H9 (cell line): ENCODE measurements at regions not wholly inside any gene's neighbourhood (a gene's known extent, or its start where the extent isn't known, plus 50 kb on each side); places are given as distances from the start of the nearest gene placed in this dataset.

Experiments used
- DNase-seq: peaks from one replicate; pipeline ENCODE4 v3.0.0-alpha.2; 2017
- H2AFZ ChIP-seq: one replicate; pipeline ENCODE4 v1.6.1; 2013; ENCODE audit warnings: mild to moderate bottlenecking, low read length, control low read depth, moderate library complexity
- H2AK5ac ChIP-seq: 2 replicates; pipeline ENCODE4 v1.6.1; 2013; ENCODE audit warnings: low read length, control low read depth, mixed read lengths; ENCODE audit not compliant: insufficient read length
- H2BK120ac ChIP-seq: one replicate; pipeline ENCODE4 v1.6.1; 2013; ENCODE audit warnings: low read depth, mild to moderate bottlenecking, low read length, control low read depth, inconsistent platforms; ENCODE audit not compliant: poor library complexity, severe bottlenecking
- H2BK12ac ChIP-seq: 2 replicates; pipeline ENCODE4 v1.6.1; 2013; ENCODE audit warnings: low read length, control low read depth, mixed read lengths, low read depth; ENCODE audit not compliant: insufficient read length
- H2BK15ac ChIP-seq: 2 replicates; pipeline ENCODE4 v1.6.1; 2013; ENCODE audit warnings: low read depth, low read length, control low read depth
- H2BK20ac ChIP-seq: one replicate; pipeline ENCODE4 v1.6.1; 2013; ENCODE audit warnings: low read depth, mild to moderate bottlenecking, low read length, control low read depth, inconsistent platforms; ENCODE audit not compliant: poor library complexity, severe bottlenecking
- H2BK5ac ChIP-seq: 2 replicates; pipeline ENCODE4 v1.6.1; 2013; ENCODE audit warnings: low read length, control low read depth, mixed read lengths; ENCODE audit not compliant: insufficient read length
- H3K14ac ChIP-seq: 2 replicates; pipeline ENCODE4 v1.6.1; 2013; ENCODE audit warnings: low read length, control low read depth; ENCODE audit not compliant: insufficient read depth
- H3K18ac ChIP-seq: 2 replicates; pipeline ENCODE4 v1.6.1; 2013; ENCODE audit warnings: low read depth, mild to moderate bottlenecking, mixed read lengths, low read length, control low read depth; ENCODE audit not compliant: insufficient read length
- H3K23ac ChIP-seq: 2 replicates; pipeline ENCODE4 v1.6.1; 2013; ENCODE audit warnings: low read length, control low read depth, mixed read lengths, low read depth; ENCODE audit not compliant: insufficient read length
- H3K23me2 ChIP-seq: 2 replicates; pipeline ENCODE4 v1.6.1; 2013; ENCODE audit warnings: low read depth, mild to moderate bottlenecking, mixed read lengths, low read length, control low read depth; ENCODE audit not compliant: insufficient read length, poor library complexity, severe bottlenecking
- H3K27ac ChIP-seq: 2 replicates; pipeline ENCODE4 v1.5.1; 2013; ENCODE audit warnings: low read length, control low read depth, mixed read lengths, low read depth; ENCODE audit not compliant: insufficient read length
- H3K27me3 ChIP-seq: 2 replicates; pipeline ENCODE4 v1.6.1; 2013; ENCODE audit warnings: low read length, control low read depth, inconsistent platforms; ENCODE audit not compliant: insufficient read depth
- H3K4ac ChIP-seq: 2 replicates; pipeline ENCODE4 v1.6.1; 2013; ENCODE audit warnings: low read depth, mild to moderate bottlenecking, control low read depth, inconsistent platforms, low read length, moderate library complexity
- H3K4me1 ChIP-seq: 2 replicates; pipeline ENCODE4 v1.6.1; 2013; ENCODE audit warnings: low read length, control low read depth, inconsistent platforms; ENCODE audit not compliant: insufficient read depth
- H3K4me2 ChIP-seq: 2 replicates; pipeline ENCODE4 v1.6.1; 2013; ENCODE audit warnings: low read length, control low read depth, mixed read lengths; ENCODE audit not compliant: insufficient read length, insufficient read depth
- H3K56ac ChIP-seq: 2 replicates; pipeline ENCODE4 v1.6.1; 2013; ENCODE audit warnings: low read depth, mild to moderate bottlenecking, mixed read lengths, low read length, control low read depth; ENCODE audit not compliant: insufficient read length
- H3K79me1 ChIP-seq: 2 replicates; pipeline ENCODE4 v1.6.1; 2013; ENCODE audit warnings: low read depth, mild to moderate bottlenecking, moderate library complexity, low read length, control low read depth, inconsistent platforms; ENCODE audit not compliant: insufficient read depth, poor library complexity, severe bottlenecking
- H3K79me2 ChIP-seq: 2 replicates; pipeline ENCODE4 v1.6.1; 2013; ENCODE audit warnings: low read length, control low read depth, inconsistent platforms; ENCODE audit not compliant: insufficient read depth
- H3K9ac ChIP-seq: 2 replicates; pipeline ENCODE4 v1.6.1; 2013; ENCODE audit warnings: low read length, control low read depth, mixed read lengths; ENCODE audit not compliant: insufficient read length; ENCODE audit errors: extremely low read depth
- H3K9me3 ChIP-seq: one replicate; pipeline ENCODE4 v1.6.1; 2013; ENCODE audit warnings: low read depth, low read length, inconsistent platforms; ENCODE audit not compliant: control insufficient read depth
- H3T11ph ChIP-seq: one replicate; pipeline ENCODE4 v1.6.1; 2013; ENCODE audit warnings: mild to moderate bottlenecking, low read length, control low read depth, inconsistent platforms
- H4K20me1 ChIP-seq: one replicate; pipeline ENCODE4 v1.6.1; 2013; ENCODE audit not compliant: control insufficient read depth, insufficient read length, insufficient read depth
- H4K5ac ChIP-seq: 2 replicates; pipeline ENCODE4 v1.6.1; 2013; ENCODE audit warnings: low read depth, mild to moderate bottlenecking, mixed read lengths, low read length, control low read depth; ENCODE audit not compliant: insufficient read length
- H4K8ac ChIP-seq: replicated peaks from 2 replicates; pipeline ENCODE4 v1.6.1; 2013; ENCODE audit warnings: low read length, control low read depth, mixed read lengths, low read depth; ENCODE audit not compliant: insufficient read length
- H4K91ac ChIP-seq: 2 replicates; pipeline ENCODE4 v1.6.1; 2013; ENCODE audit warnings: low read depth, mild to moderate bottlenecking, moderate library complexity, mixed read lengths, low read length, control low read depth; ENCODE audit not compliant: insufficient read length
- H3K27ac Mint-ChIP-seq, 3 experiments: 2 replicates in 2 of 3; 3 replicates in 1 of 3; pipeline ENCODE4 v1.8.0; 2020 to 2021; ENCODE audit warnings: mixed read lengths in 3 of 3, mild to moderate bottlenecking in 1 of 3, moderate library complexity in 1 of 3
- H3K27me3 Mint-ChIP-seq: 2 replicates; pipeline ENCODE4 v1.8.0; 2021; ENCODE audit warnings: low read depth, mild to moderate bottlenecking, moderate library complexity, mixed read lengths
- H3K36me3 Mint-ChIP-seq, 3 experiments: 2 replicates in 2 of 3; 3 replicates in 1 of 3; pipeline ENCODE4 v1.8.0; 2020 to 2021; ENCODE audit warnings: low read depth in 3 of 3, mixed read lengths in 3 of 3; ENCODE audit not compliant: insufficient read depth in 1 of 3
- H3K4me1 Mint-ChIP-seq, 2 experiments: 2 replicates each; pipeline ENCODE4 v1.8.0; 2020; ENCODE audit warnings: mixed read lengths in 2 of 2
- H3K4me3 Mint-ChIP-seq, 2 experiments: 2 replicates in 1 of 2; 3 replicates in 1 of 2; pipeline ENCODE4 v1.8.0; 2020 to 2021; ENCODE audit warnings: mild to moderate bottlenecking in 2 of 2, mixed read lengths in 2 of 2, moderate library complexity in 1 of 2
- H3K9me3 Mint-ChIP-seq, 2 experiments: 2 replicates in 1 of 2; 3 replicates in 1 of 2; pipeline ENCODE4 v1.8.0; 2020; ENCODE audit warnings: mild to moderate bottlenecking in 2 of 2, mixed read lengths in 2 of 2, moderate library complexity in 1 of 2
- CTCF ChIP-seq: fragments of 200-600 bp; sonication (generic); conservative IDR thresholded peaks from 3 replicates; pipeline ENCODE4 v1.8.0; 2021; ENCODE audit warnings: antibody characterized with exemption, mild to moderate bottlenecking
- WGBS: extraction: QIAGEN DNeasy Blood & Tissue Kit; methylation state at CpG from one replicate; pipeline ENCODE4 v1.1.7; 2013; ENCODE audit warnings: missing lambda C conversion rate, low lambda C conversion rate, mixed read lengths; ENCODE audit not compliant: insufficient read length; ENCODE audit errors: extremely low coverage; 5-methylcytosine and 5-hydroxymethylcytosine counted together

DNA sequence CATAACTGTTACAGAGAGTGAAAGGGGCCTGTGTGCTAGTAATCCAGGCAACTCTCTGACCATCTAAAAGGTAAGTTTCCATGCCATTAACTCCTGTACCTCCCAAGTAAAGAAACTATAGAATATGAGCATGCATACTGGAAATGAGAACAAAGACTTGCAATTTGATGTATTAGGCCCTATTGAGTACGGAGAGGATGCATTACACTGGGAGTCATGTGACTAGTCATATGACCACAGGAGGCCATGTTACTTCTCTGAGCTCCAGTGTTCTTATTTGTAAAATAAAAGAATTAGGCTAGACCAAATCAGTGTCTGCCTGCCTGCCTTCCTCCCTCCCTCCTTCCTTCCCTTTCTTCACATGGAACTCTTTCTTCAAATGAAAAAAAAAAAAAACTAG, 440.1 kb upstream of the CCDC196 start:
- Histone ChIP-seq H3K9me3 (no peaks in the 10 kb centered on the region), H3K23me2 (no peaks in the 10 kb centered on the region), H3K27ac (no peak overlapping the region), H3K23ac (no peak overlapping the region), H2BK12ac (no peak overlapping the region), H3K9ac (no peak overlapping the region), H3K18ac (no peak overlapping the region), H3K79me1 (no peaks in the 10 kb centered on the region), H2BK120ac (no peak overlapping the region), H3K79me2 (no peaks in the 10 kb centered on the region), H4K91ac (no peak overlapping the region), H3K4me1 (0 out of 2 replicates have a peak, but pooled peaks cover 2% of the 10 kb centered on the region), H3K14ac (no peak overlapping the region), H4K5ac (no peak overlapping the region), H2BK15ac (no peak overlapping the region), H2BK5ac (no peak overlapping the region), H4K20me1 (no peaks in the 10 kb centered on the region), H3K4ac (no peak overlapping the region), H2AK5ac (no peak overlapping the region), H4K8ac (no peak overlapping the region), H3K4me2 (no peak overlapping the region), H3K27me3 (no peaks in the 10 kb centered on the region), H3K56ac (no peak overlapping the region), H2AFZ (peak overlapping the region; percentile 60), H2BK20ac (no peak overlapping the region), H3T11ph (no peak overlapping the region)
- no CpG with 5 or more reads among the region's 1 CpG for WGBS
- no peak for TF ChIP-seq CTCF
- H3K4me3 Mint-ChIP-seq, result no peak overlapping the region
- peaks cover 7 to 11% of the 10 kb centered on the region in 2 experiments for H3K4me1 Mint-ChIP-seq
- DNase-seq, result no peak
- H3K9me3 Mint-ChIP-seq, result peaks cover 0 to 4% of the 10 kb centered on the region in 2 experiments; a peak in 2 of 5 replicates
- H3K27me3 Mint-ChIP-seq, result no peaks in the 10 kb centered on the region
- H3K27ac Mint-ChIP-seq, result no peak overlapping the region
- peaks cover 0 to 2% (median 0%) of the 10 kb centered on the region in 3 experiments; a peak in 1 of 7 replicates for H3K36me3 Mint-ChIP-seq
